Liver (tissue), 3 donors: ENCODE measurements at regions not wholly inside any gene's neighbourhood (a gene's known extent, or its start where the extent isn't known, plus 50 kb on each side); places are given as distances from the start of the nearest gene placed in this dataset.

Experiments used
- CTCF ChIP-seq: fragments of 150-350 bp; IDR thresholded peaks from 2 replicates; pipeline ENCODE4 v1.5.1; 2017; ENCODE audit warnings: improper control_type of control experiment, low read depth, low read length; ENCODE audit not compliant: missing input control
- FOXA1 ChIP-seq: IDR thresholded peaks from 2 replicates; pipeline ENCODE4 v1.6.1; 2016; ENCODE audit warnings: antibody characterized with exemption
- JUND ChIP-seq, 2 donors: IDR thresholded peaks; 2 replicates each; pipeline ENCODE4 v1.6.1; 2016; ENCODE audit warnings: antibody characterized with exemption in 2 of 2
- MAX ChIP-seq: IDR thresholded peaks from 2 replicates; pipeline ENCODE4 v1.6.1; 2016; ENCODE audit warnings: antibody characterized with exemption
- REST ChIP-seq: IDR thresholded peaks from 2 replicates; pipeline ENCODE4 v1.6.1; 2016; ENCODE audit warnings: antibody characterized with exemption, mild to moderate bottlenecking
- TAF1 ChIP-seq: conservative IDR thresholded peaks from 2 replicates; pipeline ENCODE4 v1.6.1; 2016; ENCODE audit warnings: antibody characterized with exemption, mild to moderate bottlenecking
- YY1 ChIP-seq: IDR thresholded peaks from 2 replicates; pipeline ENCODE4 v1.6.1; 2016; ENCODE audit warnings: antibody characterized with exemption, mild to moderate bottlenecking
- donor health status: healthy.
- donor health status: healthy.

- TF ChIP-seq CTCF, result no peak
- no peak for TF ChIP-seq REST
- TF ChIP-seq FOXA1, result no peak
- no peak for TF ChIP-seq YY1
- TF ChIP-seq TAF1, result no peak
- no peak for TF ChIP-seq JUND (IDR thresholded peaks at IDR 0.05)
- no peak for TF ChIP-seq MAX
Measured at GRCh38 chr5:175146733-175147132, 297.2 kb downstream of the DRD1 start.
